BLaER1 (cell line): ENCODE measurements at regions not wholly inside any gene's neighbourhood (a gene's known extent, or its start where the extent isn't known, plus 50 kb on each side); places are given as distances from the start of the nearest gene placed in this dataset.

ENCODE experiments used
- H3K27ac ChIP-seq: shearing (Covaris generic); formaldehyde crosslinking; 2 replicates; pipeline ENCODE4 v1.8.1; 2022
- H3K27me3 ChIP-seq: shearing (Covaris generic); formaldehyde crosslinking; 2 replicates; pipeline ENCODE4 v1.8.1; 2022
- H3K36me3 ChIP-seq: shearing (Covaris generic); formaldehyde crosslinking; 2 replicates; pipeline ENCODE4 v1.8.1; 2022
- H3K4me1 ChIP-seq: shearing (Covaris generic); formaldehyde crosslinking; 2 replicates; pipeline ENCODE4 v1.8.1; 2022
- H3K4me2 ChIP-seq: shearing (Covaris generic); formaldehyde crosslinking; 2 replicates; pipeline ENCODE4 v1.8.1; 2022
- H3K4me3 ChIP-seq: shearing (Covaris generic); formaldehyde crosslinking; 2 replicates; pipeline ENCODE4 v1.8.1; 2022
- H3K9ac ChIP-seq: shearing (Covaris generic); formaldehyde crosslinking; 2 replicates; pipeline ENCODE4 v1.8.1; 2022
- H3K9me3 ChIP-seq: shearing (Covaris generic); formaldehyde crosslinking; 2 replicates; pipeline ENCODE4 v1.8.1; 2022
- H4K20me1 ChIP-seq: shearing (Covaris generic); formaldehyde crosslinking; 2 replicates; pipeline ENCODE4 v1.8.1; 2022
- Cebpa-rat ChIP-seq: shearing (Covaris generic); IDR thresholded peaks from 2 replicates; pipeline ENCODE4 v1.8.1; 2022

- Histone ChIP-seq H3K27ac (no peak overlapping the region), H4K20me1 (no peaks in the 10 kb centered on the region), H3K4me3 (no peak overlapping the region), H3K9ac (no peak overlapping the region), H3K4me2 (no peak overlapping the region), H3K36me3 (no peaks in the 10 kb centered on the region), H3K9me3 (no peaks in the 10 kb centered on the region), H3K27me3 (no peaks in the 10 kb centered on the region), H3K4me1 (no peaks in the 10 kb centered on the region)
- TF ChIP-seq Cebpa-rat = no peak
Measured at GRCh38 chr12:58588770-58589169, 331.5 kb downstream of the LRIG3 start.

GRCh38 chr12:58592475-58593207 lies 327.7 kb downstream of the LRIG3 start:
- Histone ChIP-seq H3K4me2 (no peak overlapping the region), H3K4me1 (no peaks in the 10 kb centered on the region), H3K9me3 (no peaks in the 10 kb centered on the region), H3K4me3 (no peak overlapping the region), H4K20me1 (no peaks in the 10 kb centered on the region), H3K36me3 (no peaks in the 10 kb centered on the region), H3K27ac (no peak overlapping the region), H3K9ac (no peak overlapping the region), H3K27me3 (no peaks in the 10 kb centered on the region)
- TF ChIP-seq Cebpa-rat = no peak

- H3K4me2 ChIP-seq = no peak overlapping the region
- H4K20me1 ChIP-seq = no peaks in the 10 kb centered on the region
- H3K27ac ChIP-seq = no peak overlapping the region
- no peaks in the 10 kb centered on the region for H3K36me3 ChIP-seq
- H3K27me3 ChIP-seq = no peaks in the 10 kb centered on the region
- TF ChIP-seq Cebpa-rat = no peak
- H3K9me3 ChIP-seq = no peaks in the 10 kb centered on the region
- H3K4me3 ChIP-seq = no peak overlapping the region
- H3K4me1 ChIP-seq = no peaks in the 10 kb centered on the region
- no peak overlapping the region for H3K9ac ChIP-seq
Measured at GRCh38 chr12:58593557-58594304, 326.6 kb downstream of the LRIG3 start.

- H3K36me3 ChIP-seq = no peaks in the 10 kb centered on the region
Measured at GRCh38 chr12:58596381-58596780, 323.9 kb downstream of the LRIG3 start.

GRCh38 chr12:58601529-58601928 lies 318.8 kb downstream of the LRIG3 start:
- Histone ChIP-seq H3K4me3 (no peak overlapping the region), H3K4me1 (no peaks in the 10 kb centered on the region), H3K27me3 (no peaks in the 10 kb centered on the region), H3K9ac (no peak overlapping the region), H3K27ac (no peak overlapping the region), H3K36me3 (no peaks in the 10 kb centered on the region), H3K4me2 (no peak overlapping the region), H4K20me1 (no peaks in the 10 kb centered on the region), H3K9me3 (no peaks in the 10 kb centered on the region)
- no peak for TF ChIP-seq Cebpa-rat

More at GRCh38 chr12:58596381-58596780, 323.9 kb downstream of the LRIG3 start:
- Histone ChIP-seq H3K4me2 (no peak overlapping the region), H3K27me3 (no peaks in the 10 kb centered on the region), H3K4me1 (no peaks in the 10 kb centered on the region), H3K9me3 (no peaks in the 10 kb centered on the region), H3K9ac (no peak overlapping the region), H3K27ac (no peak overlapping the region), H4K20me1 (no peaks in the 10 kb centered on the region), H3K4me3 (no peak overlapping the region)
- TF ChIP-seq Cebpa-rat = no peak

- no peak overlapping the region for H3K27ac ChIP-seq
- H3K9ac ChIP-seq = no peak overlapping the region
- TF ChIP-seq Cebpa-rat = no peak
Measured at GRCh38 chr12:58602179-58602578, 318.1 kb downstream of the LRIG3 start.

GRCh38 chr12:58602736-58603135 lies 317.6 kb downstream of the LRIG3 start:
- no peak overlapping the region for H3K27ac ChIP-seq
- H4K20me1 ChIP-seq = no peaks in the 10 kb centered on the region
- H3K4me2 ChIP-seq = no peak overlapping the region
- H3K27me3 ChIP-seq = no peaks in the 10 kb centered on the region
- no peak for TF ChIP-seq Cebpa-rat
- no peak overlapping the region for H3K4me3 ChIP-seq
- no peaks in the 10 kb centered on the region for H3K36me3 ChIP-seq
- H3K9ac ChIP-seq = no peak overlapping the region
- H3K4me1 ChIP-seq = no peaks in the 10 kb centered on the region
- no peaks in the 10 kb centered on the region for H3K9me3 ChIP-seq

More at GRCh38 chr12:58602179-58602578, 318.1 kb downstream of the LRIG3 start:
- Histone ChIP-seq H3K27me3 (no peaks in the 10 kb centered on the region), H3K4me2 (no peak overlapping the region), H3K4me1 (no peaks in the 10 kb centered on the region), H3K9me3 (no peaks in the 10 kb centered on the region), H3K4me3 (no peak overlapping the region), H3K36me3 (no peaks in the 10 kb centered on the region), H4K20me1 (no peaks in the 10 kb centered on the region)

- no peak overlapping the region for H3K4me2 ChIP-seq
- no peak overlapping the region for H3K27ac ChIP-seq
- H4K20me1 ChIP-seq = no peaks in the 10 kb centered on the region
- no peaks in the 10 kb centered on the region for H3K27me3 ChIP-seq
- H3K4me3 ChIP-seq = no peak overlapping the region
- peaks cover 7% of the 10 kb centered on the region; the same call in 1 of the 2 replicates for H3K4me1 ChIP-seq
- TF ChIP-seq Cebpa-rat = no peak
- no peak overlapping the region for H3K9ac ChIP-seq
- no peaks in the 10 kb centered on the region for H3K36me3 ChIP-seq
- no peaks in the 10 kb centered on the region for H3K9me3 ChIP-seq
Measured at GRCh38 chr12:58607805-58608204, 312.5 kb downstream of the LRIG3 start.

- Histone ChIP-seq H3K9ac (no peak overlapping the region), H3K27ac (no peak overlapping the region)
- no peak for TF ChIP-seq Cebpa-rat
Measured at GRCh38 chr12:58608711-58609110, 311.6 kb downstream of the LRIG3 start.

GRCh38 chr12:58615047-58615446 lies 305.3 kb downstream of the LRIG3 start:
- Histone ChIP-seq H3K4me2 (no peak overlapping the region), H3K27me3 (no peaks in the 10 kb centered on the region), H3K4me1 (no peaks in the 10 kb centered on the region), H3K9me3 (no peaks in the 10 kb centered on the region), H4K20me1 (no peaks in the 10 kb centered on the region), H3K4me3 (no peak overlapping the region), H3K9ac (no peak overlapping the region), H3K27ac (no peak overlapping the region), H3K36me3 (no peaks in the 10 kb centered on the region)
- TF ChIP-seq Cebpa-rat = no peak

More at GRCh38 chr12:58608711-58609110, 311.6 kb downstream of the LRIG3 start:
- H4K20me1 ChIP-seq = no peaks in the 10 kb centered on the region
- no peaks in the 10 kb centered on the region for H3K27me3 ChIP-seq
- no peaks in the 10 kb centered on the region for H3K9me3 ChIP-seq
- no peak overlapping the region for H3K4me2 ChIP-seq
- H3K36me3 ChIP-seq = no peaks in the 10 kb centered on the region
- H3K4me1 ChIP-seq = peaks cover 7% of the 10 kb centered on the region; the same call in 1 of the 2 replicates
- H3K4me3 ChIP-seq = no peak overlapping the region
